Breast epithelium (tissue), 4 donors: ENCODE measurements at regions not wholly inside any gene's neighbourhood (a gene's known extent, or its start where the extent isn't known, plus 50 kb on each side); places are given as distances from the start of the nearest gene placed in this dataset.

Experiments
- DNase-seq, 2 donors: peaks; one replicate each; pipeline ENCODE4 v3.0.0-alpha.2; 2019; ENCODE audit warnings: low spot score in 2 of 2
- H3K27ac ChIP-seq, 2 donors: fragments of 200-600 bp; sonication (generic) in 1 of 2; one replicate each; pipeline ENCODE4 v1.5.1; 2016 to 2019; ENCODE audit warnings: mild to moderate bottlenecking in 1 of 2
- H3K27me3 ChIP-seq, 2 donors: fragments of 200-600 bp; sonication (generic) in 1 of 2; one replicate each; pipeline versions ENCODE4 v1.5.1 to v1.6.0; 2017 to 2019; ENCODE audit warnings: control low read depth in 1 of 2, mild to moderate bottlenecking in 1 of 2
- H3K36me3 ChIP-seq: fragments of 200-600 bp; one replicate; pipeline ENCODE4 v1.5.1; 2019
- H3K4me1 ChIP-seq, 2 donors: fragments of 200-600 bp; sonication (generic); one replicate each; pipeline ENCODE4 v1.5.1; 2016 to 2019; ENCODE audit warnings: control low read depth in 1 of 2
- H3K4me3 ChIP-seq, 3 donors: fragments of 200-600 bp; sonication (generic); 1 replicate in 2 of 3; 2 replicates in 1 of 3; pipeline ENCODE4 v1.5.1; 2016 to 2019; ENCODE audit warnings: mild to moderate bottlenecking in 3 of 3, moderate library complexity in 2 of 3
- H3K9me3 ChIP-seq, 2 donors: fragments of 200-600 bp; sonication (generic) in 1 of 2; one replicate each; pipeline ENCODE4 v1.5.1; 2016 to 2019; ENCODE audit warnings: control low read depth in 1 of 2
- POLR2A ChIP-seq: fragments of 450-650 bp; IDR thresholded peaks from one replicate; pipeline ENCODE4 v1.6.1; 2016; ENCODE audit warnings: antibody characterized with exemption, mild to moderate bottlenecking, moderate library complexity
- POLR2AphosphoS5 ChIP-seq, 3 donors: sonication (generic); formaldehyde crosslinking; IDR thresholded peaks; one replicate each; pipeline ENCODE4 v1.6.1; 2017; ENCODE audit warnings: antibody characterized with exemption in 3 of 3
- intact Hi-C: fragments of 100-400 bp; cut with DNase I; formaldehyde crosslinking; loops from one replicate; pipeline ENCODE4 v1.15.1; 2023; ENCODE audit warnings: low total_unique reads
- TF ChIP-seq, protein P1 (sequence below), 3 donors: fragments of 450-650 bp; IDR thresholded peaks; one replicate each; pipeline ENCODE4 v1.5.1; 2016 to 2017; ENCODE audit warnings: antibody characterized with exemption in 3 of 3, mild to moderate bottlenecking in 3 of 3, moderate library complexity in 3 of 3

DNA sequence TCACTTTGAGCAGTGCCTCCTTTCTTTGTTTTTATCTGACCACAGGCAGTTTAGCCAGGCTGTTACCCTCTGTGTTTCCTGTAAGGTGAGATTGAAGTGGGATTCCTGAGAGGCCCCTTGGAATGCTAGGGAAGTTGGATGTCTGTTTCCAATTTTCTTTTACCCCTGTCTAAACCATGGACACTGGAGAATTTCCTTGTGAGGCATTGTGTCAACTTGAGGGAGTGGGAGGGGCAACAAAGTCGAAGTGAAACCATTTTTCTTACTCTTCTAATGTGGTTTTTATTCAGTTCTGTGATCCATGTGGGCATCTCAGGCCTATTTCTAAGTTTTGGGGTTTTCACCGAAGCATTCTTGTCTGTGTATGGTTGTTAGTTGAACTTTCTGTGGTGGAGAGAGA is 296.1 kb upstream of the UGT8 start:
- H3K9me3 ChIP-seq, result no peaks in the 10 kb centered on the region
- intact Hi-C loops, result no loop called here
- H3K4me3 ChIP-seq, result no peak overlapping the region
- H3K4me1 ChIP-seq, result no peaks in the 10 kb centered on the region
- no peaks in the 10 kb centered on the region for H3K27me3 ChIP-seq
- TF ChIP-seq, protein P1, sequence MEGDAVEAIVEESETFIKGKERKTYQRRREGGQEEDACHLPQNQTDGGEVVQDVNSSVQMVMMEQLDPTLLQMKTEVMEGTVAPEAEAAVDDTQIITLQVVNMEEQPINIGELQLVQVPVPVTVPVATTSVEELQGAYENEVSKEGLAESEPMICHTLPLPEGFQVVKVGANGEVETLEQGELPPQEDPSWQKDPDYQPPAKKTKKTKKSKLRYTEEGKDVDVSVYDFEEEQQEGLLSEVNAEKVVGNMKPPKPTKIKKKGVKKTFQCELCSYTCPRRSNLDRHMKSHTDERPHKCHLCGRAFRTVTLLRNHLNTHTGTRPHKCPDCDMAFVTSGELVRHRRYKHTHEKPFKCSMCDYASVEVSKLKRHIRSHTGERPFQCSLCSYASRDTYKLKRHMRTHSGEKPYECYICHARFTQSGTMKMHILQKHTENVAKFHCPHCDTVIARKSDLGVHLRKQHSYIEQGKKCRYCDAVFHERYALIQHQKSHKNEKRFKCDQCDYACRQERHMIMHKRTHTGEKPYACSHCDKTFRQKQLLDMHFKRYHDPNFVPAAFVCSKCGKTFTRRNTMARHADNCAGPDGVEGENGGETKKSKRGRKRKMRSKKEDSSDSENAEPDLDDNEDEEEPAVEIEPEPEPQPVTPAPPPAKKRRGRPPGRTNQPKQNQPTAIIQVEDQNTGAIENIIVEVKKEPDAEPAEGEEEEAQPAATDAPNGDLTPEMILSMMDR (IDR thresholded peaks at IDR 0.05), result no peak
- TF ChIP-seq POLR2AphosphoS5 (IDR thresholded peaks at IDR 0.05) (no peak), POLR2A (no peak)
- no peak overlapping the region for H3K27ac ChIP-seq
- H3K36me3 ChIP-seq, result no peaks in the 10 kb centered on the region
- no peak for DNase-seq

DNA sequence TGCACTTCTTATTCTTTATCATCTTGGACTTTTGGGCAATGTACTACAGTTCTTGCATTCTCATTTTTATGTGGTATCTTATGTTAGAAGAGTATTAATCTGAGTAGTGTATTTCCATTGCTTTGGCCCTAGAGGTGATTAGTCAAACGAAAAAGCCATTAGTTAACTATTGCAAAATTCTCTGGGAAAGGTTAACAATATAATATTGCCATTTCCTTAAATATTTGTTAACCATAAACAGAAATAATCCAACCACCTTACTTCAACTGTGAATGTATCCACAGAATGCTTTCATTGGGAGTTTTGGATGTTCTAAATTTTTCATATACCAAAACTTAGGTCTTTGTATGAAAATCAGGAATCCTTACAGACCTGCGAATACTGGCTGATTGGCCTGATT is 294.6 kb upstream of the UGT8 start:
- TF ChIP-seq, protein P1 (IDR thresholded peaks at IDR 0.05), result no peak
- no peak for TF ChIP-seq POLR2A
- no peak for TF ChIP-seq POLR2AphosphoS5 (IDR thresholded peaks at IDR 0.05)
- Histone ChIP-seq H3K27ac (no peak overlapping the region), H3K4me1 (no peaks in the 10 kb centered on the region), H3K9me3 (no peaks in the 10 kb centered on the region), H3K27me3 (no peaks in the 10 kb centered on the region), H3K4me3 (no peak overlapping the region), H3K36me3 (no peaks in the 10 kb centered on the region)
- no peak for DNase-seq
- intact Hi-C loops, result no loop called here

DNA sequence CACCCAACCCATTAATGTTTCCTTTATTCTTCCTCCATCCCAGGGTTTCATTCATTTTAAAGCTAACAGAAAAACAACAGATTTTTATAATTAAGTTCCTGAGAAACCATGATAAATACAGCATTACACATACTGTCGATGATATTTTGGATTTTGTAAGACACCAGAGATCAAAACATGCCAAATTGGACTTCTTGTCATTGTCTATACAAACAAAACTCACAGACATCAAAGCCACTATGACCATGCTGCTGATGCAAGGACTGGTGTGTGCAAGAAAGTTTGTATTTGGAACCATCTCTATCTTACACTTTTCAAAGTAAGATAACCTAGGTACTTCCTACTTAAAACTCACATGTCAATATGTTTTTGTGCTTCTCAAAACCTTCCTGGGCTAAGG is 294.0 kb upstream of the UGT8 start:
- intact Hi-C loops, result no loop called here
- no peaks in the 10 kb centered on the region for H3K27me3 ChIP-seq
- no peak overlapping the region for H3K27ac ChIP-seq
- DNase-seq, result no peak
- H3K4me3 ChIP-seq, result no peak overlapping the region
- no peaks in the 10 kb centered on the region for H3K4me1 ChIP-seq
- no peaks in the 10 kb centered on the region for H3K36me3 ChIP-seq
- no peaks in the 10 kb centered on the region for H3K9me3 ChIP-seq
- no peak for TF ChIP-seq POLR2A
- no peak for TF ChIP-seq POLR2AphosphoS5 (IDR thresholded peaks at IDR 0.05)
- TF ChIP-seq, protein P1 (IDR thresholded peaks at IDR 0.05), result no peak

DNA sequence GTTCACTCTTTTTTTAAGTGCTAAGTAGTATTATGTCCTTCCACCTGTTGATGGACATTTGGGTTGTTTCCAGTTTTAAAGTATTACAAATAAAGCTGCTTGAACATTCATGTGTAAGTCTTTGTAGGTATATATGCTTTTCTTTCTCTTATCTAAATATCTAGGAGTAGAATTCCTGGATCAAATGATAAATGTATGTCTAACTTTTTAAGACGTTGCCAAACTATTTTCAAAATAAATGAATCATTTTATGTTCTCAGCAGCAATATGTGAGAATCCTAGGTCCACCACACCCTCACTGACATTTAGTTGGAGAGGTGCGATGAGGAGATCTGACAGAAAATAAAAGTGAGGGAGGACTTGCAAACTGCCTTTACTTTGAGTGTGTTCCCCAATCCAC is 291.7 kb upstream of the UGT8 start:
- intact Hi-C loops, result no loop called here
- Histone ChIP-seq H3K36me3 (no peaks in the 10 kb centered on the region), H3K4me1 (no peaks in the 10 kb centered on the region), H3K27ac (no peak overlapping the region), H3K9me3 (no peaks in the 10 kb centered on the region), H3K27me3 (no peaks in the 10 kb centered on the region), H3K4me3 (no peak overlapping the region)
- no peak for TF ChIP-seq POLR2AphosphoS5 (IDR thresholded peaks at IDR 0.05)
- TF ChIP-seq, protein P1 (IDR thresholded peaks at IDR 0.05), result no peak
- TF ChIP-seq POLR2A, result no peak
- no peak for DNase-seq

DNA sequence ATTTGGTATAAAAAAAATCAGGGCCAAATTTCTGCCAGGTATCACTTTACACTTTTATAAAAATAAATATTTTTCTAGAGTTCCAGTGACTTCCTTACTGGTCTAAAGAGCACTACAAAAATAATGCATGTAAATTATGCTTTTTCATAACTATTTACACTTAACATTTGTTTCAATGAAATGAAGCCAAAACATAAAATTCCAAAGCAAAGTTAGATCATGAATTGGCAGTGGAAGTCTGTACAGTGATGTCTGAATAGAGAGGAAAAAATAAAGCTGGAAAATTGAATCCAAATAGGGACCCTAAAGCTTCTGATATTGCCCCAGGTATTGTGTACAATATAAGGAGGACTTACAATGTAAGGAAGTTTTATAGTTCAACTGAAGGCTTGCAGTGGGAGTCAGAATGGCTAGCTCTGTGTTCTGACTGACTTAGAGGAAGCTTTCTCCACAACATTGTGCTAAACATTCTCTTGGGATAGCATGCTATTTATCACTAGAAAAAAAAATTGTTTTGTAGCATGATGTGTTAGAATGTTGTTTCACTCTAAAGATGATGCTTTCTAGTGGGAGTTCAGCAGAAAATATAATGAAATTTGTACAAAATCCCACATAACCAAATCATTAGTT is 288.2 kb upstream of the UGT8 start:
- no peak overlapping the region for H3K4me3 ChIP-seq
- no peak for DNase-seq
- H3K27me3 ChIP-seq, result no peaks in the 10 kb centered on the region
- no peaks in the 10 kb centered on the region for H3K4me1 ChIP-seq
- no peak overlapping the region for H3K27ac ChIP-seq
- H3K9me3 ChIP-seq, result no peaks in the 10 kb centered on the region
- intact Hi-C loops, result no loop called here
- no peaks in the 10 kb centered on the region for H3K36me3 ChIP-seq
- no peak for TF ChIP-seq POLR2AphosphoS5 (IDR thresholded peaks at IDR 0.05)
- TF ChIP-seq, protein P1 (IDR thresholded peaks at IDR 0.05), result no peak
- TF ChIP-seq POLR2A, result no peak
